ENCODE measurements at regions not wholly inside any gene's neighbourhood (a gene's known extent, or its start where the extent isn't known, plus 50 kb on each side); places are given as distances from the start of the nearest gene placed in this dataset.

DNA sequence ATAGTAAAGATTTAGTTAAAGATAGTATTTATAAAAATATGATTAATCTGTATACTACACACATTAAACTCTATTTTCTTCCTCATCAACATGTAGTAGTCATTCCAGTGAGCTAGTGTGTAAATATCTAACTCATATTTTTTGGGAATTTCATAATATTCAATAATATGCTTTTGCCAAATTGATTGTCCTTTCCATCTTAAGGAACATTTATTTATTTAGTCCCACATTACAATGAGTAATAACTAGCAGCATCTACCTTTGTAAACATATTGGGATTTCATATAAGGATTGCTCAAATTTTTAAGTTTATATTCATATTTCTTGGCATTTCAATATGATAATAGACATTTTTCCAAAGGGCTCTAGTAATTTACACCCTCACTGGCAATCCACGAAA lies 53.9 kb upstream of the GOLGA8B start:
- TF ChIP-seq ARNTL (CRISPR knock-in tag; IDR thresholded peaks at IDR 0.05; ENCODE audit: borderline replicate concordance, low read depth) (no peak), PATZ1 (CRISPR knock-in tag; IDR thresholded peaks at IDR 0.05; ENCODE audit: borderline replicate concordance) (no peak), SNAI2 (CRISPR knock-in tag; IDR thresholded peaks at IDR 0.05) (no peak), CSDC2 (CRISPR knock-in tag; IDR thresholded peaks at IDR 0.05) (no peak)

Data from SK-N-SH treated with all-trans-retinoic acid at 6 μM for 48 hours (cell line).